Keratinocyte (primary cell): ENCODE measurements at regions not wholly inside any gene's neighbourhood (a gene's known extent, or its start where the extent isn't known, plus 50 kb on each side); places are given as distances from the start of the nearest gene placed in this dataset.

ENCODE experiments used
- DNase-seq: peaks from one replicate; pipeline ENCODE4 v3.0.0-alpha.2; 2011; ENCODE audit warnings: low read depth, missing footprints, low spot score
- FAIRE-seq: peaks from 2 replicates; lab custom pipeline; 2011; peaks lifted over from hg19 to GRCh38; lab: Jason Lieb, UNC
- H2AFZ ChIP-seq: 2 replicates; pipeline ENCODE4 v1.6.0; 2012; ENCODE audit warnings: low read length, control low read depth, inconsistent platforms; ENCODE audit not compliant: control insufficient read depth
- H3K27ac ChIP-seq: 2 replicates; pipeline ENCODE4 v1.5.1; 2011; ENCODE audit warnings: low read length; ENCODE audit not compliant: control insufficient read depth, insufficient read depth
- H3K27me3 ChIP-seq: 3 replicates; pipeline ENCODE4 v1.6.0; 2011; ENCODE audit warnings: low read length; ENCODE audit not compliant: control insufficient read depth, insufficient read depth; ENCODE audit errors: extremely low read depth
- H3K36me3 ChIP-seq, 2 experiments: 2 replicates in 1 of 2; 3 replicates in 1 of 2; pipeline ENCODE4 v1.5.1; 2011; ENCODE audit warnings: low read length in 2 of 2, mild to moderate bottlenecking in 1 of 2; ENCODE audit not compliant: control insufficient read depth in 2 of 2, insufficient read depth in 2 of 2; ENCODE audit errors: extremely low read depth in 1 of 2
- H3K4me1 ChIP-seq: 3 replicates; pipeline ENCODE4 v1.5.1; 2011; ENCODE audit warnings: low read length; ENCODE audit not compliant: control insufficient read depth, insufficient read depth; ENCODE audit errors: extremely low read depth
- H3K4me2 ChIP-seq: 3 replicates; pipeline ENCODE4 v1.6.0; 2011; ENCODE audit warnings: low read depth, low read length; ENCODE audit not compliant: control insufficient read depth, insufficient read depth; ENCODE audit errors: extremely low read depth
- H3K4me3 ChIP-seq, 3 experiments: fragments of 200-600 bp in 1 of 3; sonication (generic) in 1 of 3; 2 replicates in 2 of 3; 3 replicates in 1 of 3; pipeline ENCODE4 v1.5.1; 2011 to 2016; ENCODE audit warnings: low read length in 3 of 3, mild to moderate bottlenecking in 3 of 3, control low read depth in 2 of 3, inconsistent platforms in 1 of 3, low read depth in 1 of 3, mixed read lengths in 1 of 3, mixed run types in 1 of 3, moderate library complexity in 1 of 3; ENCODE audit not compliant: control insufficient read depth in 2 of 3, insufficient read depth in 2 of 3; ENCODE audit errors: extremely low read depth in 1 of 3
- H3K79me2 ChIP-seq: 2 replicates; pipeline ENCODE4 v1.6.0; 2012; ENCODE audit warnings: low read length; ENCODE audit not compliant: control insufficient read depth, insufficient read depth
- H3K9ac ChIP-seq: 3 replicates; pipeline ENCODE4 v1.6.0; 2011; ENCODE audit warnings: low read length; ENCODE audit not compliant: control insufficient read depth, insufficient read depth; ENCODE audit errors: extremely low read depth
- H3K9me1 ChIP-seq: 3 replicates; pipeline ENCODE4 v1.6.0; 2011; ENCODE audit warnings: low read length; ENCODE audit not compliant: control insufficient read depth, insufficient read depth; ENCODE audit errors: extremely low read depth
- H3K9me3 ChIP-seq: 2 replicates; pipeline ENCODE4 v1.5.1; 2012; ENCODE audit warnings: low read depth, low read length; ENCODE audit not compliant: control insufficient read depth
- H4K20me1 ChIP-seq: 3 replicates; pipeline ENCODE4 v1.6.0; 2011; ENCODE audit warnings: low read length; ENCODE audit not compliant: control insufficient read depth, insufficient read depth; ENCODE audit errors: extremely low read depth
- CTCF ChIP-seq, 3 experiments: IDR thresholded peaks in 1 of 3; conservative IDR thresholded peaks in 1 of 3; optimal IDR thresholded peaks in 1 of 3; 2 replicates in 2 of 3; 3 replicates in 1 of 3; pipeline versions ENCODE3 to v1.5.1; 2011; ENCODE audit warnings: low read length in 3 of 3, mild to moderate bottlenecking in 3 of 3, moderate library complexity in 2 of 3, control low read depth in 1 of 3, inconsistent platforms in 1 of 3; ENCODE audit not compliant: insufficient read depth in 2 of 3; ENCODE audit errors: extremely low read depth in 1 of 3
- EZH2 ChIP-seq: IDR thresholded peaks from one replicate; pipeline ENCODE4 v1.6.1; 2012; ENCODE audit warnings: inconsistent platforms, mild to moderate bottlenecking, low read length, moderate library complexity
- dilution Hi-C: fragments of 300-500 bp; cut with MboI; formaldehyde crosslinking; loops from one replicate; pipeline ENCODE4 v1.7.0; 2020; ENCODE audit warnings: low sequenced_read_pairs; ENCODE audit not compliant: extremely low pct_ligation_motif_present

GRCh38 chr9:3721096-3721495 lies 195.3 kb upstream of the RFX3 start:
- Histone ChIP-seq H3K9me1 (no peaks in the 10 kb centered on the region), H3K4me2 (no peak overlapping the region), H3K27ac (no peak overlapping the region), H4K20me1 (no peaks in the 10 kb centered on the region), H3K79me2 (no peaks in the 10 kb centered on the region), H3K27me3 (no peaks in the 10 kb centered on the region), H2AFZ (no peak overlapping the region), H3K4me1 (no peaks in the 10 kb centered on the region), H3K36me3 (no peaks in the 10 kb centered on the region), H3K9me3 (no peaks in the 10 kb centered on the region), H3K9ac (no peak overlapping the region), H3K4me3 (no peak overlapping the region)
- no peak for FAIRE-seq
- DNase-seq: no peak
- dilution Hi-C loops: no loop called here
- no peak for TF ChIP-seq EZH2
- TF ChIP-seq CTCF (optimal IDR thresholded peaks at IDR 0.05 in 1 of 3, IDR thresholded peaks at IDR 0.05 in 1 of 3, conservative IDR thresholded peaks at IDR 0.05 in 1 of 3; ENCODE audit: extremely low read depth in 1 of 3, insufficient read depth in 2 of 3, low read length in 3 of 3): no peak

DNA sequence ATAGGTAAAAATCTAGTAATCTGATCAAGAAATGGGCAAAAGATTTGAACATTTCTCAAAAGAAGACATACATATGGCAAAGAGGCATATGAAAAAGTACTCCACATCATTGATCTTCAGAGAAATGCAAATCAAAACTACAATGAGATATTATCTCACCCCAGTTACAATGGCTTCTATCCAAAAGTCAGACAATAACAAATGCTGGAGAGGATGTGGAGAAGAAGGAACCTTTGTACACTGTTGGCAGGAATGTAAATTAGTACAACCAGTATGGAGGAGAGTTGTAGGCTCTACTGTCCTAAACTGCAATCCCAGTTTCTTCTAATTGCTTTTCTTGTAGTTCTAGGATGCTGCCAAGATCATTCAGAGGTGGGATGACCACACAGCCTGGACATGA lies 193.5 kb upstream of the RFX3 start:
- no peak for DNase-seq
- no peak for FAIRE-seq
- dilution Hi-C loops: no loop called here

More for the DNA sequence above, 193.5 kb upstream of the RFX3 start:
- no peaks in the 10 kb centered on the region for H3K27me3 ChIP-seq
- H2AFZ ChIP-seq: no peak overlapping the region
- H3K4me2 ChIP-seq: no peak overlapping the region
- H3K4me1 ChIP-seq: no peaks in the 10 kb centered on the region
- no peak for TF ChIP-seq CTCF (optimal IDR thresholded peaks at IDR 0.05 in 1 of 3, IDR thresholded peaks at IDR 0.05 in 1 of 3, conservative IDR thresholded peaks at IDR 0.05 in 1 of 3; ENCODE audit: extremely low read depth in 1 of 3, insufficient read depth in 2 of 3, low read length in 3 of 3)
- TF ChIP-seq EZH2: no peak
- H4K20me1 ChIP-seq: no peaks in the 10 kb centered on the region
- no peak overlapping the region for H3K9ac ChIP-seq
- no peak overlapping the region for H3K4me3 ChIP-seq
- H3K9me1 ChIP-seq: no peaks in the 10 kb centered on the region
- H3K36me3 ChIP-seq: no peaks in the 10 kb centered on the region
- no peak overlapping the region for H3K27ac ChIP-seq
- no peaks in the 10 kb centered on the region for H3K9me3 ChIP-seq
- no peaks in the 10 kb centered on the region for H3K79me2 ChIP-seq
